ENCODE measurements at regions not wholly inside any gene's neighbourhood (a gene's known extent, or its start where the extent isn't known, plus 50 kb on each side); places are given as distances from the start of the nearest gene placed in this dataset.
"Not testable (repeated sequence)": the region's sequence is repeated elsewhere in the genome, so short reads cannot be mapped to it uniquely, and the experiment has no call there.

DNA sequence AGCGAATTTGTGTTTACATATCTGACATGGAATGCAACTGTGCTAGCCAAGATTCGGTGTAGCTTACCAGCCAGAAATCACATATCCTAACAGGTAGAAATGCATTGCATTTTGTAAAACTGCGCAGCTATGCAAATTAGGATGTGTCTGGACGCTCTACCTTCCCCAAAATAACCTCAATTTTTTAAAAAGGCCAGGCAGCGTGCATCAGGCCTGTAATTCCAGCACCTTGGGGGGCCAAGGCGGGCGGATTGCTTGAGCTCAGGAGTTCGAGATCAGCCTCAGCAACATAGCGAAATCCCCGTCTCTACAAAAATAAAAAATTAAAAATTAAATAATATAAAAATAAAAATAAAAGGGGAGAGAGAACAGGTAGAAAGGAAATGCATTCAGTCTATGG, 305.0 kb downstream of the TYW1 start:
- peak; percentile 8 for DNase-seq (ENCODE audit: low read depth)

GRCh38 chr7:67302113-67303039, 305.7 kb downstream of the TYW1 start:
- peak; percentile 100 for DNase-seq (ENCODE audit: low read depth)

DNA sequence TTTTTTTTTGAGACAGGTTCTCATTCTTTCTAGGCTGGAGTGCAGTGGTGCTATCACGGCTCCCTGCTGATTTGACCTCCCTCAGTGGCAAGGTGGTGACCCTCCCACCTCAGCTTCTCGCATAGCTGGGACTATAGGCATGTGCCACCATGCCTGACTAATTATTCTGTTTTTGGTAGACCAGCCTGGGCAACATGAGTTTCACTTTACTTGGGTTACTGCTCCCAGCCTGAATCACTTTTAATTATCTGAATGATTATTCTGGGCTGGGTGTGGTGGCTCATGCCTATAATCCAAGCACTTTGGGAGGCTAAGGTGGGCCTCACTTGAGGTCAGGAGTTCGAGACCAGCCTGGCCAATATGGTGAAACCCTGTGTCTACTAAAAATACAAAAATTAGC, 308.2 kb downstream of the TYW1 start:
- not testable (repeated sequence) for DNase-seq (ENCODE audit: low read depth)

GRCh38 chr7:67306331-67306730, 309.7 kb downstream of the TYW1 start:
- DNase-seq (ENCODE audit: low read depth), result no peak

DNA sequence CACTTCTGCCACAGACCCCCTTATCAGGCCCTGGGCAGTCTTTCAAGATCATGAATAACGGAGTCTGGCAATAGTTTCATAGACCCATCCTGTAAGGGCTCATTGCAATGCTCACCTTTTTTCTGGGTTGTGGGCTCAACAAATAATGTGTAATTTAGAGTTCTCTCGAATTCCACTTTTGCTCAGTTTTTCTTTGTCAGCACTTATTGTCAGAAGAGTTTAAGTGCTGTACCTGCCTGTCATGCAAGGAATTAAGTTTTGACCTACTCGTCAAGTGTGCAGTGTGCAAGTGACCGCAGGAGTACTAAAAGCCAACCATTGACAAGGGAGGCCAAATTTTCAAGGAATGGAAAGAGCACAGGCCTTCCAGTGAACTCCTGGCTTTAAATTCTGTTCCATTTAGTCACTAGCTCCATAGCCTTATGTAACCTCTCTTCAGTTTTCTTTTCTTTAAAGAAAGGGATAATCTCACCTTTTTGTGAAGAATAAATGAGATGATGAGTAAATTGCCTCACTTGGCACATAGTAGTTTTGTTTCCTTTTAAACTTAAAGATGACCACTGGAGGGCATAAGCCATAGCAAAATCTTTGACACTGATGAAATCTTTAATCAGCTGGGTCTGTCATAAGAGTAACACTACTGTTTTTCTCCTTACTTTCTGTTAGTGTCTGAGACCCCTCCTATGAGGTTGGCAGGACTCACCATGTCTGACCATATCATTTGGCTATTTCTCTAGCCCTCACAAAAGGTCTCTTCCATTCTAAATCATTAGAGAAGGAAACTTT, 313.3 kb downstream of the TYW1 start:
- no peak for DNase-seq (ENCODE audit: low read depth)

- peak; percentile 76 for DNase-seq (ENCODE audit: low read depth)
These were observed 315.3 kb downstream of the TYW1 start for GRCh38 chr7:67311901-67312300.

- no peak for DNase-seq (ENCODE audit: low read depth)
These were observed 316.6 kb downstream of the TYW1 start for GRCh38 chr7:67313213-67313612.

DNA sequence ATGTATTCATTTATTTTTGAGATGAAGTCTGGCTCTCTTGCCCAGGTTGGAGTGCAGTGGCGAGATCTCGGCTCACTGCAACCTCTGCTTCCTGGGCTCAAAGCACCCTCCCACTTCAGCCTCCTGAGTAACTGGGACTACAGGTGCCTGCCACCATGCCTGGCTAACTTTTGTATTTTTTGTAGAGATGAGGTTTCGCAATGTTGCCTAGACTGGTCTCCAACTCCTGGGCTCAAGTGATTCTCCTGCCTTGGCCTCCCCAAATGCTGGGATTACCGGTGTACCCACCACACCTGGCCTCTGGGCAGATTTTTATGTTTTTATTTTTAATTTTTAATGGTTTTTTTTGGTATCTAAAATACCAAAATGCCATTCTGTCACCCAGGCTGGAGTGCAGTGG, 320.3 kb downstream of the TYW1 start:
- DNase-seq (ENCODE audit: low read depth), result not testable (repeated sequence)

DNA sequence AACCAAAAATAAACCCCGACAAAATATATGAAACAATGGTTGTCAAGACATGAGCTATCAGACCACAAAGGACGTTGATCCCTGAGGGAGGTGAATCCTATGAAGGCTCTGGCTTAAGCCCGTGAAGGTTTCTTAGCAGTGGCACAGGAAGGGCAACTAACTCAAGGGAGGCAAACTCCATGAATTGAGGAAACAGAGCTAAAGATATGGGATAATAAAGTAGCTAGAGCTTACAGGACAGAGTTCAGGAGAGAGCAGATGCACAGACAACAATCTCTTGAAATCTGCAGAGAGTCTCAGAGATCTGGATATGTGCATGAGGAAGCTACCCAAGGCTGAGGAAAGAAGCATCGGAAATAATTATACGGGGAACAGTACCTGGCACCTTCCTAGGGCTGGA, 331.6 kb downstream of the TYW1 start:
- DNase-seq (ENCODE audit: low read depth), result not testable (repeated sequence)

DNA sequence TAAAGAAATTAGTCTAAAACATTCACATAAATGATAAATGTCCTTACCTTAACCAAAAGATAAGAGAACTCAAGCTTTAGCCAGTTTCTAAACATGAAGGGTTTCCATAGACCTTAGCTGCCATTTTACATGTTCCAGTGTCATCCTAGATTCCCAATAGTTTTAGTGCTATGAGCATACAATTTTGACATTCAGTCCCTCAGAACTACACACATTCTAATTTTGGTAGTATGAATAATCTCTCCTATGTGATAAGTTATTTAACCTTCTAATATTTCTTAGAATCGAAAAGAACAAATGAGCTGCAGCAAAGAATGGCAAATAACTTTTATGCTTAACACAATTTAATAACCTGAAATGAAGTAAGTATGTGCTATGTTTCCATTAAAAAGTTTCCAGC, 338.5 kb downstream of the TYW1 start:
- not testable (repeated sequence) for DNase-seq (ENCODE audit: low read depth)

DNA sequence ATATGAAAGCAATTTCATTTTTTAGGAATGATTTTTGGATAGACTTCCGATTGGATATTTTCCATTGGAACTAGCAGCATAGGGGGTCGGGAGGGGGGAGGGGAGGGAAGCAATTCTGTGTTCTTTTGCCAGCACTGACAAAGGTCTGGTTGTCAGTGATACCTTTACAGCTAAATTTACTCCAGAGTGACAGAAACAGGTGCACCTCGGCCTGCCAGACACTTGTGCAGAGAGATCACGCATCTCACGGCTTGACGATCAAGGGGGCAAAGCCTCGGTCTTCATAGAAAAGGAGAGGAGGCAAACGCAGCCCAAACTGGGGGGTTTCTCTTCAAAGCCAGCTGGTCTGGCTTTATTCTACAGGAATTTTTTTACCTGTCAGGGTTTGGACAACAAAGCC, 339.0 kb downstream of the TYW1 start:
- not testable (repeated sequence) for DNase-seq (ENCODE audit: low read depth)

DNA sequence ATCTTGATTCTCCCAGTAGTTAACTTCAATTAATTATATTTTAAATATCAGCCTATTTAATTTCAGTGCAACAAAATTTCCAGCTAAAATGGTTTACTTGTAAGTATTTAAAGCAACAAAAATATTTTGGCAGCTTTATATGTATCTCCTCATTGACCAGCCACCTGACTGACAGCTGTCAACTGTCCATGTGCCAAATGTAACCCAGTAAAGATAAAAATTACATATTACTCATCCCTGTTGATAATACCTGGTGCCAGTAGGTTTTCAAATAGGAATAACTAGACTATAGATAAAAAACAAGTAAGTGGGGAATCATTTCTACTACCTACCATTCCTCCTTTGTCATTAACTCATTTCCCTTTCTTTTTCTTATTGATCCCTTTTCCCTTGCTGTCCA, 341.9 kb downstream of the TYW1 start:
- not testable (repeated sequence) for DNase-seq (ENCODE audit: low read depth)

DNA sequence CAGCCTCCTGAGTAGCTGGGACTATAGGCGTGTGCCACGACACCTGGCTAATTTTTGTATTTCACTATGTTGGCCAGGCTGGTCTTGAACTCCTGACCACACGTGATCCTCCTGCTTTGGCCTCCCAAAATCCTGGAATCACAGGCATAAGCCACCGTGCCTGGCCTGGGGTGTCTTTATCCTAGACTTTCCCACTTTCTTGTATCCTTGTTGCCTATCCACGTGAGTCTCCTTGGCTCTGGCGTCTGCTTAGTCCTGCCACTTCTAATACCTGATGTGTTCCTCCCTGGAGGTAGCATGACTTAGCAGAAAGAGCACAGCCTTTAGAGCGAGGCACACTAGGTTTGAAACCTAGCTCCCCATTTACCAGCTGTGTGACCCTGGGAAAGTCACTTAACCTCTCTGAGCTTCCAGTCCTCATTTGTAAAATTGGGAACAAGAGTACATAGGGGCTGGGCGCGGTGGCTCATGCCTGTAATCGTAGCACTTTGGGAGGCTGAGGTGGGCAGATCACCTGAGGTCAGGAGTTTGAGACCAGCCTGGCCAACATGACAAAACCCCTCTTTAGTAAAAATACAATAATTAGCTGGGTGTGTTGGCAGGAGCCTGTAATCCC, 344.6 kb downstream of the TYW1 start:
- DNase-seq (ENCODE audit: low read depth), result no peak

DNA sequence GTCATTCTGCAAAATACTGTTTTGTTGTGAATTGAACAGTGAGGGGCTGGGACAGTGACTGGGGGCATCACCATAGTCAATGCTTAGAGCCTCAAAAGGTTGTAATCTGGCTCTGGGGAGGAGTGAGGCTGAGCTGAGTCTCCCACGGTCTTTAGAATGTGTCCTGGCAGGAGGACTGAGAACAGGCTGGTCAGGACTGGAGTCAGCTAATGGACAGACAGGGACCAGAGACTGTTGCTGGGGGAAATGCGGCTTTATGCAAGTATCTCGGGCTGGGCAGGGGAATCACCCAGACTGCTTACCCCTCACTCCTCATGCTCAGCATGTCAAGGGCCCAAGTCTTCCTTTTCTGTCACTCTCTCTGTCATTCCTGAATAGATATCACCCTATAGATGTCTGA, 346.5 kb downstream of the TYW1 start:
- DNase-seq (ENCODE audit: low read depth), result no peak

DNA sequence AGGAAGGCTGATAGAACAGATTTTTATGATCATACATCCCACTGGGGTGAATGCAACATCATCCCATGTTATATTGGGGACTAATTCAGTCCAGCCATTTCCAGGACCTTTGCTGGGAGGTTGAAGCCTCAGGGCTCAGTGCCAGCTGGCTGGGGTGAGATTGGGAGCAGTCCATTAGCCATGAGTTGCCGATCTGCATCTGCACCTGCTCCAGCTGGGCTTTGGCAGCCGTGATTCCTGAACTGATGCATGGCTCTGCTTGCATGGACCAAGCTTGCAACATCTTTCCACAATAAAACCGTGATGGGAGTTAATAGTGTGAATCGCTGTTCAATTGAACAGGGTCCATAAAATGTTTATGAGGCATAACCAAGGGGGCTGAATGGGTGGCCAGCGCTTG, 346.9 kb downstream of the TYW1 start:
- no peak for DNase-seq (ENCODE audit: low read depth)

DNA sequence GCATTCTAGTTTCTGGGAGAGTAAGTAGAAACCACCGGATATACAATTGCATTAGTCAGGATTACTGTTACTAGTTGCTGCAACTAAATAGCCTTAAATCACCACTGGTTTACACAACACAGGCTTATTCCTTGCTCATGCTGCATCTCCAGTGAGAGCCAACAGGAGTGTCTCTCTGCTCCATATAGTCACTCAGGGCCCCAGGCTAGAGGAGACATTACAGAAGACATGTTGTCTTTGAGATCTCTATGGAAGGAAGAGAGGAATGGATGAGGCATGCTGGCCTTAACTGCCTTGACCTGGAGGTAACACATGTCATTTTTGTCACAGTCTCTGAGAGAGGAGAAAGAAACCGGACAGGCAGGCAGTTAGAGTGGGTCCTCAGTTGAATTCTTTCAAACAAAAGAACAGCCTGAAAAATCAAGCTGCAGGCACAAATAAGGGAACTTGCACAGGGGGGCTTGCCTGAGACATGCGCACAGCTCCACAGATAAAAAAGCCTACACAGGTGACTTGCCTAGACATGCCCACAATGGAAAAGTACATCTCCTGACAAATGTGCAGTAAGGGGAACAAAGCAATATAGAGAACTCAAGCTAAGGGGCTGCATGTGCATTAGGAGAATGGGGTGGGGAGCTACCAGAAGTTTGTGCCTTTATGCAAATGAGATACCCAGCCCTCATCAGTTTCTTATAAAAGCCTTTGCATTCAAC, 348.0 kb downstream of the TYW1 start:
- DNase-seq (ENCODE audit: low read depth), result no peak

GRCh38 chr7:67346126-67346525, 349.5 kb downstream of the TYW1 start:
- DNase-seq (ENCODE audit: low read depth), result no peak

- no peak for DNase-seq (ENCODE audit: low read depth)
These were observed 350.2 kb downstream of the TYW1 start for GRCh38 chr7:67346876-67347275.

DNA sequence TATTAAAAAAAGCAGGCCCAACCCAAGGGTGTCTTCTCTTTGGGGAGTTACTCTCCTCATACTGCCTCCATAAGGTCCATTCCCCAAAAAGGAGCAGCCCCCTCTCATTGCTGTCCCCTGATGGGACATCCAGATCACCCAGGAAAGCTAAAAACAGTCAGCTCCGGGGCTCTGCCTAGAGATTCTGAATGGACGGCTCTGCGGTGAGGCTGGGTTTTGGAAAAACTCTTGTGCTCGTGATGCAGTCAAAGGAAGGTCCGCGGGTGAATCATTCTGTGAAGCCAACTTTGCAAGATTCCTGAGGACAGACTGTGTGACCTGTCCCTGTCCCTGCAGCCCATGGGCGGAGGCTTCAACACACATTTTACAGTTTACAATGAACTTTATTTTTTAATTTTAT, 351.5 kb downstream of the TYW1 start:
- no peak for DNase-seq (ENCODE audit: low read depth)

GRCh38 chr7:67357653-67358052, 361.0 kb downstream of the TYW1 start:
- not testable (repeated sequence) for DNase-seq (ENCODE audit: low read depth)

DNA sequence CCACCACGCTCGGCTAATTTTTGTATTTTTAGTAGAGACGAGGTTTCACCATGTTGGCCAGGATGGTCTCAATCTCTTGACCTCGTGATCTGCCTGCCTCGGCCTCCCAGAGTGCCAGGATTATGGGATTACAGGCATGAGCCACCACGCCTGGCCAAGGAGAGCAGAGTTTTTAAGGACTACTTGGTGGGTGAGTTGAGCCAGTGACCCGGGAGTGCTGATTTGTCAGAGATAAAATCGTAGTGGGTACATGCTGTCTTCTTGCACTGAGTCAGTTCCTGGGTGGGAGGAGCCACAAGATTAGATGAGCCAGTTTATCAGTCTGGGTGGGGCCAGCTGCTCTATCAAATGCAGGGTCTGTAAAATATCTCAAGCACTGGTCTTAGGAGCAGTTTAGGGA, 361.7 kb downstream of the TYW1 start:
- DNase-seq (ENCODE audit: low read depth), result peak; percentile 18

DNA sequence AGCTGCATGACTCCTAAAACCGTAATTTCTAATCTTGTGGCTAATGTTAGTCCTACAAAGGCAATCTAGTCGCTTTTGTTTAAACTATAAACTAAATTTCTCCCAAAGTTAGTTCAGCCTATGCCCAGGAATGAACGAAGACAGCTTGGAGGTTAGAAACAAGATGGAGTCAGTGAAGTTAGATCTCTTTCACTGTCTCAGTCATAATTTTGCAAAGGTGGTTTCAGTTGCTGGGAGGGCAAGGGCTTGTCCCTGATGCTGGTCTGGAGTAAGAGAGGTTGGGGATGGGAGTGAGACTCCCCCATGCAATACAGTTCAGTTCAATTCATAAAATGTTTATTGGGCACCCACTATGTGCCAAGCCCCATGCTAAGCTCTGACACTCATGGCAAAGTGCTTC, 362.1 kb downstream of the TYW1 start:
- not testable (repeated sequence) for DNase-seq (ENCODE audit: low read depth)

All from EH (cell line).